Panc1 (cell line): ENCODE measurements at regions not wholly inside any gene's neighbourhood (a gene's known extent, or its start where the extent isn't known, plus 50 kb on each side); places are given as distances from the start of the nearest gene placed in this dataset.

Experiments used
- ATAC-seq: fragments of 200-7000 bp; cut with Tn5 transposase; 2 replicates; pipeline ENCODE4 v1.9.1; 2020; ENCODE audit warnings: mild to moderate bottlenecking, moderate library complexity
- BruUV-seq: library from RNA; stranded (reverse); fragments of 400-500 nt; replicated peaks from 2 replicates; lab custom pipeline; 2021; lab: Mats Ljungman, UMichigan
- CTCF ChIA-PET: fragments of 300-600 bp; sonication (Branson Sonifier 250); formaldehyde crosslinking; loops from one replicate; lab custom pipeline; 2022; ENCODE audit warnings: antibody characterized with exemption; lab: Charles Lee
- POLR2A ChIA-PET: fragments of 300-600 bp; sonication (Branson Sonifier 250); formaldehyde crosslinking; loops from one replicate; lab custom pipeline; 2022; ENCODE audit warnings: antibody characterized with exemption; lab: Charles Lee
- DNase-seq: peaks from one replicate; pipeline ENCODE4 v3.0.0-alpha.2; 2010; ENCODE audit warnings: low read depth, low spot score
- H3K27ac ChIP-seq: 2 replicates; pipeline ENCODE4 v1.5.1; 2011; ENCODE audit warnings: mild to moderate bottlenecking, low read length, inconsistent platforms
- H3K27me3 ChIP-seq: fragments of 200-500 bp; sonication (Bioruptor generic); 2 replicates; pipeline ENCODE4 v1.6.0; 2014; ENCODE audit warnings: low read length, inconsistent platforms; ENCODE audit not compliant: control insufficient read depth, insufficient read depth
- H3K36me3 ChIP-seq: fragments of 200-500 bp; sonication (Bioruptor generic); 2 replicates; pipeline ENCODE4 v1.5.1; 2014; ENCODE audit warnings: inconsistent platforms, mild to moderate bottlenecking, low read length, moderate library complexity; ENCODE audit not compliant: control insufficient read depth, insufficient read depth
- H3K4me1 ChIP-seq: 2 replicates; pipeline ENCODE4 v1.5.1; 2011; ENCODE audit warnings: inconsistent platforms, mild to moderate bottlenecking, low read length, moderate library complexity; ENCODE audit not compliant: control insufficient read depth, insufficient read depth
- H3K4me3 ChIP-seq, 2 experiments: 2 replicates each; pipeline ENCODE4 v1.5.1; 2011 to 2012; ENCODE audit warnings: low read depth in 2 of 2, low read length in 2 of 2, mild to moderate bottlenecking in 2 of 2, inconsistent platforms in 1 of 2, moderate library complexity in 1 of 2
- H3K9me3 ChIP-seq: fragments of 200-500 bp; sonication (Bioruptor generic); 2 replicates; pipeline ENCODE4 v1.5.1; 2014; ENCODE audit warnings: low read depth, mild to moderate bottlenecking, inconsistent platforms, low read length, moderate library complexity; ENCODE audit not compliant: control insufficient read depth, insufficient read depth
- POLR2AphosphoS5 ChIP-seq: IDR thresholded peaks from 2 replicates; pipeline ENCODE4 v1.6.1; 2012; ENCODE audit warnings: mild to moderate bottlenecking, low read depth, low read length, moderate library complexity
- SIN3A ChIP-seq: IDR thresholded peaks from 2 replicates; pipeline ENCODE4 v1.6.1; 2012; ENCODE audit warnings: low read depth, mild to moderate bottlenecking, low read length, moderate library complexity, borderline replicate concordance; ENCODE audit not compliant: insufficient read depth
- TCF7L2 ChIP-seq: IDR thresholded peaks from 2 replicates; pipeline ENCODE4 v1.6.1; 2011; ENCODE audit warnings: mild to moderate bottlenecking, low read depth, low read length, inconsistent platforms
- in situ Hi-C: cut with HindIII; loops from 2 replicates; pipeline ENCODE4 v1.10.0; 2016; ENCODE audit warnings: low sequenced_read_pairs, low pct_unique_long_range_greater_than_20kb
- intact Hi-C: fragments of 100-400 bp; cut with micrococcal nuclease; formaldehyde crosslinking; loops from one replicate; pipeline ENCODE4 v1.10.0; 2022; ENCODE audit not compliant: unreplicated experiment
- TF ChIP-seq, protein P1 (sequence below): fragments of 450-650 bp; IDR thresholded peaks from 2 replicates; pipeline ENCODE4 v1.5.1; 2017; ENCODE audit warnings: mild to moderate bottlenecking
- TF ChIP-seq, protein P2 (sequence below), 2 experiments: IDR thresholded peaks; 2 replicates each; pipeline ENCODE4 v1.6.1; 2011 to 2012; ENCODE audit warnings: low read depth in 2 of 2, control low read depth in 1 of 2, low read length in 1 of 2, mild to moderate bottlenecking in 1 of 2, moderate library complexity in 1 of 2; ENCODE audit not compliant: insufficient read depth in 1 of 2

DNA sequence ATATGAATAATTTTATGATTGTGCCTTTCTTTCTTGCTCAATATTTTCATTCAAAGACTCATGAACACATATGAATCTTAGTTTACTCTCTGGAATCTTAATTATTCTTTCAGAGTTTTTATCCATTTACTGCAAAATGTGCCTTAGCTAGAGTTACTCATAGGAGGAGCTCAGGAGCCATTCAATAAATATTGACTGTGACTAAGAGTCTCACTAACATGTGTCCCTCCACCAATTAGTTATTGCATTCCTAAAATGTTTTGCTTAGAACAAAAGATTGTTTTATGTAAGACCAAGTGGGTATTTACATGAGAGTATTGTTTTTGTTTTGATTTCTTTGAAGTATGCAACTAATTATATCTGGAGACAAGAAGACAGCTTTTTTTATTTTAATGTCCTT is 218.4 kb upstream of the MAST4 start:
- DNase-seq (no peak), ATAC-seq (no peak)
- Histone ChIP-seq H3K4me3 (no peak overlapping the region), H3K4me1 (no peaks in the 10 kb centered on the region), H3K27me3 (0 out of 2 replicates have a peak, but pooled peaks cover 4% of the 10 kb centered on the region), H3K9me3 (no peaks in the 10 kb centered on the region), H3K27ac (no peak overlapping the region), H3K36me3 (no peaks in the 10 kb centered on the region)
- TF ChIP-seq, protein P1, sequence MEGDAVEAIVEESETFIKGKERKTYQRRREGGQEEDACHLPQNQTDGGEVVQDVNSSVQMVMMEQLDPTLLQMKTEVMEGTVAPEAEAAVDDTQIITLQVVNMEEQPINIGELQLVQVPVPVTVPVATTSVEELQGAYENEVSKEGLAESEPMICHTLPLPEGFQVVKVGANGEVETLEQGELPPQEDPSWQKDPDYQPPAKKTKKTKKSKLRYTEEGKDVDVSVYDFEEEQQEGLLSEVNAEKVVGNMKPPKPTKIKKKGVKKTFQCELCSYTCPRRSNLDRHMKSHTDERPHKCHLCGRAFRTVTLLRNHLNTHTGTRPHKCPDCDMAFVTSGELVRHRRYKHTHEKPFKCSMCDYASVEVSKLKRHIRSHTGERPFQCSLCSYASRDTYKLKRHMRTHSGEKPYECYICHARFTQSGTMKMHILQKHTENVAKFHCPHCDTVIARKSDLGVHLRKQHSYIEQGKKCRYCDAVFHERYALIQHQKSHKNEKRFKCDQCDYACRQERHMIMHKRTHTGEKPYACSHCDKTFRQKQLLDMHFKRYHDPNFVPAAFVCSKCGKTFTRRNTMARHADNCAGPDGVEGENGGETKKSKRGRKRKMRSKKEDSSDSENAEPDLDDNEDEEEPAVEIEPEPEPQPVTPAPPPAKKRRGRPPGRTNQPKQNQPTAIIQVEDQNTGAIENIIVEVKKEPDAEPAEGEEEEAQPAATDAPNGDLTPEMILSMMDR = no peak
- no TSS peak for BruUV-seq
- in situ Hi-C loops (no loop called here), intact Hi-C loops (no loop called here)
- ChIA-PET POLR2A (no interaction called here), CTCF (no interaction called here)

DNA sequence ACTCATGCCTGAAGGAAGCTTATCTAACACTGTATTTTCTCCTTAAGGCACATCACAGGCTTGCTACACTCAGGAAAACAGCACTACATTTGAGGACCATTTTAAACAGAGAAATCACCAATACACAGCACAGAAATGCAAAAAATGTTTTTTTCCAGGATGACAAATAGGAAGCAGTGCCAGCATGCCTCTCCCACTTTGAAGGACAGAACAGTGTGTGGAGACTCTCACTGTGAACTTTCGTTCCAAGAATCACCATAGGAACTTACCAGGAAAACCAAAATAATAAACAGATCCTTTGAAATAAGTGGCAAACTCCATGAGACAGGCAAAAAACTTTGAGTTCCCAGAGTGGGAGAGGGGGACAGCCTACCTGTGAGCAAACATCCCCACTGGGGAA is 217.8 kb upstream of the MAST4 start:
- in situ Hi-C loops = no loop called here

More for the DNA sequence above, 217.8 kb upstream of the MAST4 start:
- H3K27ac ChIP-seq = no peak overlapping the region
- intact Hi-C loops = no loop called here
- no peaks in the 10 kb centered on the region for H3K36me3 ChIP-seq
- no peak for ATAC-seq
- ChIA-PET CTCF (no interaction called here), POLR2A (no interaction called here)
- H3K4me3 ChIP-seq = no peak overlapping the region
- TF ChIP-seq POLR2AphosphoS5 (no peak), TCF7L2 (no peak), SIN3A (no peak)
- TF ChIP-seq, protein P2, sequence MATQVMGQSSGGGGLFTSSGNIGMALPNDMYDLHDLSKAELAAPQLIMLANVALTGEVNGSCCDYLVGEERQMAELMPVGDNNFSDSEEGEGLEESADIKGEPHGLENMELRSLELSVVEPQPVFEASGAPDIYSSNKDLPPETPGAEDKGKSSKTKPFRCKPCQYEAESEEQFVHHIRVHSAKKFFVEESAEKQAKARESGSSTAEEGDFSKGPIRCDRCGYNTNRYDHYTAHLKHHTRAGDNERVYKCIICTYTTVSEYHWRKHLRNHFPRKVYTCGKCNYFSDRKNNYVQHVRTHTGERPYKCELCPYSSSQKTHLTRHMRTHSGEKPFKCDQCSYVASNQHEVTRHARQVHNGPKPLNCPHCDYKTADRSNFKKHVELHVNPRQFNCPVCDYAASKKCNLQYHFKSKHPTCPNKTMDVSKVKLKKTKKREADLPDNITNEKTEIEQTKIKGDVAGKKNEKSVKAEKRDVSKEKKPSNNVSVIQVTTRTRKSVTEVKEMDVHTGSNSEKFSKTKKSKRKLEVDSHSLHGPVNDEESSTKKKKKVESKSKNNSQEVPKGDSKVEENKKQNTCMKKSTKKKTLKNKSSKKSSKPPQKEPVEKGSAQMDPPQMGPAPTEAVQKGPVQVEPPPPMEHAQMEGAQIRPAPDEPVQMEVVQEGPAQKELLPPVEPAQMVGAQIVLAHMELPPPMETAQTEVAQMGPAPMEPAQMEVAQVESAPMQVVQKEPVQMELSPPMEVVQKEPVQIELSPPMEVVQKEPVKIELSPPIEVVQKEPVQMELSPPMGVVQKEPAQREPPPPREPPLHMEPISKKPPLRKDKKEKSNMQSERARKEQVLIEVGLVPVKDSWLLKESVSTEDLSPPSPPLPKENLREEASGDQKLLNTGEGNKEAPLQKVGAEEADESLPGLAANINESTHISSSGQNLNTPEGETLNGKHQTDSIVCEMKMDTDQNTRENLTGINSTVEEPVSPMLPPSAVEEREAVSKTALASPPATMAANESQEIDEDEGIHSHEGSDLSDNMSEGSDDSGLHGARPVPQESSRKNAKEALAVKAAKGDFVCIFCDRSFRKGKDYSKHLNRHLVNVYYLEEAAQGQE (IDR thresholded peaks at IDR 0.05; ENCODE audit: insufficient read depth in 1 of 2, low read depth in 2 of 2, low read length in 1 of 2) = no peak
- TF ChIP-seq, protein P1 = no peak
- BruUV-seq = no TSS peak
- no peaks in the 10 kb centered on the region for H3K9me3 ChIP-seq
- no peak for DNase-seq
- H3K27me3 ChIP-seq = 0 out of 2 replicates have a peak, but pooled peaks cover 4% of the 10 kb centered on the region
- no peaks in the 10 kb centered on the region for H3K4me1 ChIP-seq
